Nephron progenitor cell (in vitro differentiated cells): ENCODE measurements at regions not wholly inside any gene's neighbourhood (a gene's known extent, or its start where the extent isn't known, plus 50 kb on each side); places are given as distances from the start of the nearest gene placed in this dataset.

Source experiments
- DNase-seq: peaks from one replicate; pipeline ENCODE4 v3.0.0; 2021
- H3K27ac Mint-ChIP-seq: 2 replicates; pipeline ENCODE4 v1.8.0; 2021; ENCODE audit warnings: mild to moderate bottlenecking, moderate library complexity, mixed read lengths
- H3K27me3 Mint-ChIP-seq: 2 replicates; pipeline ENCODE4 v1.8.0; 2021; ENCODE audit warnings: mild to moderate bottlenecking, low read depth, mixed read lengths; ENCODE audit not compliant: poor library complexity
- H3K36me3 Mint-ChIP-seq: 2 replicates; pipeline ENCODE4 v1.8.0; 2021; ENCODE audit warnings: low read depth, mixed read lengths
- H3K4me1 Mint-ChIP-seq: 2 replicates; pipeline ENCODE4 v1.8.0; 2021; ENCODE audit warnings: mixed read lengths
- H3K4me3 Mint-ChIP-seq: 2 replicates; pipeline ENCODE4 v1.8.0; 2021; ENCODE audit warnings: mild to moderate bottlenecking, moderate library complexity, mixed read lengths
- H3K9me3 Mint-ChIP-seq: 2 replicates; pipeline ENCODE4 v1.8.0; 2021; ENCODE audit warnings: mild to moderate bottlenecking, moderate library complexity, mixed read lengths
- CTCF ChIP-seq: fragments of 200-600 bp; sonication (generic); IDR thresholded peaks from 2 replicates; pipeline ENCODE4 v1.5.0; 2021; ENCODE audit warnings: antibody characterized with exemption

- DNase-seq = no peak
- Mint-ChIP-seq H3K4me1 (peaks cover 3% of the 10 kb centered on the region), H3K27me3 (no peaks in the 10 kb centered on the region), H3K9me3 (no peaks in the 10 kb centered on the region), H3K27ac (no peak overlapping the region), H3K36me3 (no peaks in the 10 kb centered on the region), H3K4me3 (no peak overlapping the region)
- TF ChIP-seq CTCF = no peak
Measured at GRCh38 chr2:12031866-12032265, 285.4 kb downstream of the LPIN1 start.

- H3K27ac Mint-ChIP-seq = no peak overlapping the region
- no peaks in the 10 kb centered on the region for H3K9me3 Mint-ChIP-seq
- peaks cover 3% of the 10 kb centered on the region for H3K4me1 Mint-ChIP-seq
- no peak for TF ChIP-seq CTCF
- H3K36me3 Mint-ChIP-seq = no peaks in the 10 kb centered on the region
- DNase-seq = no peak
- H3K27me3 Mint-ChIP-seq = no peaks in the 10 kb centered on the region
- H3K4me3 Mint-ChIP-seq = no peak overlapping the region
Measured at GRCh38 chr2:12032398-12032797, 286.0 kb downstream of the LPIN1 start.

- peaks cover 3% of the 10 kb centered on the region for H3K4me1 Mint-ChIP-seq
- no peak overlapping the region for H3K4me3 Mint-ChIP-seq
- no peak for DNase-seq
Measured at GRCh38 chr2:12032975-12033374, 286.5 kb downstream of the LPIN1 start.

GRCh38 chr2:12033494-12033893, 287.1 kb downstream of the LPIN1 start:
- Mint-ChIP-seq H3K4me3 (no peak overlapping the region), H3K9me3 (peaks cover under 1% of the 10 kb centered on the region), H3K4me1 (peaks cover 3% of the 10 kb centered on the region), H3K27me3 (no peaks in the 10 kb centered on the region), H3K27ac (no peak overlapping the region), H3K36me3 (no peaks in the 10 kb centered on the region)
- TF ChIP-seq CTCF = no peak
- DNase-seq = no peak

More at GRCh38 chr2:12032975-12033374, 286.5 kb downstream of the LPIN1 start:
- Mint-ChIP-seq H3K27me3 (no peaks in the 10 kb centered on the region), H3K36me3 (no peaks in the 10 kb centered on the region), H3K9me3 (no peaks in the 10 kb centered on the region), H3K27ac (no peak overlapping the region)
- no peak for TF ChIP-seq CTCF

GRCh38 chr2:12034382-12034781, 287.9 kb downstream of the LPIN1 start:
- DNase-seq = no peak
- Mint-ChIP-seq H3K27ac (no peak overlapping the region), H3K9me3 (peaks cover 5% of the 10 kb centered on the region), H3K36me3 (no peaks in the 10 kb centered on the region), H3K27me3 (peaks cover 4% of the 10 kb centered on the region), H3K4me1 (peaks cover 3% of the 10 kb centered on the region), H3K4me3 (no peak overlapping the region)
- TF ChIP-seq CTCF = no peak

- Mint-ChIP-seq H3K9me3 (peaks cover 5% of the 10 kb centered on the region), H3K4me1 (peaks cover 3% of the 10 kb centered on the region), H3K4me3 (no peak overlapping the region), H3K36me3 (no peaks in the 10 kb centered on the region), H3K27ac (peak overlapping the region; percentile 77), H3K27me3 (peaks cover 4% of the 10 kb centered on the region)
- TF ChIP-seq CTCF = no peak
- DNase-seq = no peak
Measured at GRCh38 chr2:12035029-12035720, 288.7 kb downstream of the LPIN1 start.
